ENCODE measurements at regions not wholly inside any gene's neighbourhood (a gene's known extent, or its start where the extent isn't known, plus 50 kb on each side); places are given as distances from the start of the nearest gene placed in this dataset.

DNA sequence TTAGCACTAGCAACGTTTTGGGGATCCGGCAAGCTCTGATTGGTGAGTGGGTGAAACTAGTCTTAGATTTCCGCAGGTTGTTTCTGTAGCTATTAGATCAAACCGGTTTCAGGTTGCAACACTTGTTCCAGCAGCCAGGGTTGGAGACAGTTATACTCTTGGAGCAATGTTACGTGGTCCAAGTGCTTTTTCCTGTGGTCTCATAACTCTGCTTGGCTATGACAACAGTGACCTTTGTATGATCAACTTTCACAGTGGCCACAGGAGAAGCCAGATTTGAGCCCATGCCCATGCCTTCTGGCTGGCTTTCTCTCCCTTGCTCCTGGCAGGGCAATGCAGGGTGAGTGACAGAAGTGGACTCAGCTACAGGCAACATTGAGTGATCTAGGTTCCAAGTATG lies 84.5 kb upstream of the TAF1B start:
- TF ChIP-seq SUZ12 (IDR thresholded peaks at IDR 0.05; ENCODE audit: extremely low read depth, insufficient read depth, insufficient read length) = no peak
- TF ChIP-seq YY1 (IDR thresholded peaks at IDR 0.05; ENCODE audit: insufficient read depth, insufficient read length) = no peak
- TF ChIP-seq ZNF274 (IDR thresholded peaks at IDR 0.05; ENCODE audit: low read depth, low read length) = no peak
- Histone ChIP-seq H3K4me3 (ENCODE audit: insufficient read length, low read depth) (no peak overlapping the region), H3K9me3 (ENCODE audit: insufficient read depth, low read length) (no peaks in the 10 kb centered on the region), H3K9ac (ENCODE audit: insufficient read length, low read depth) (no peak overlapping the region), H3K27me3 (ENCODE audit: insufficient read depth, insufficient read length) (no peaks in the 10 kb centered on the region), H3K4me1 (ENCODE audit: insufficient read depth, insufficient read length) (peaks cover 5% of the 10 kb centered on the region), H3K36me3 (ENCODE audit: insufficient read depth, insufficient read length, low read length) (no peaks in the 10 kb centered on the region)
- DNase-seq (ENCODE audit: low read depth, low spot score) = no peak

- no peak for TF ChIP-seq ZNF274 (IDR thresholded peaks at IDR 0.05; ENCODE audit: low read depth, low read length)
- TF ChIP-seq SUZ12 (IDR thresholded peaks at IDR 0.05; ENCODE audit: extremely low read depth, insufficient read depth, insufficient read length) = no peak
- no peak for TF ChIP-seq YY1 (IDR thresholded peaks at IDR 0.05; ENCODE audit: insufficient read depth, insufficient read length)
- Histone ChIP-seq H3K4me3 (ENCODE audit: insufficient read length, low read depth) (no peak overlapping the region), H3K36me3 (ENCODE audit: insufficient read depth, insufficient read length, low read length) (no peaks in the 10 kb centered on the region), H3K27me3 (ENCODE audit: insufficient read depth, insufficient read length) (no peaks in the 10 kb centered on the region), H3K4me1 (ENCODE audit: insufficient read depth, insufficient read length) (peaks cover 3% of the 10 kb centered on the region), H3K9me3 (ENCODE audit: insufficient read depth, low read length) (no peaks in the 10 kb centered on the region), H3K9ac (ENCODE audit: insufficient read length, low read depth) (no peak overlapping the region)
- no peak for DNase-seq (ENCODE audit: low read depth, low spot score)
Measured at GRCh38 chr2:9760069-9760901, 83.0 kb upstream of the TAF1B start.

DNA sequence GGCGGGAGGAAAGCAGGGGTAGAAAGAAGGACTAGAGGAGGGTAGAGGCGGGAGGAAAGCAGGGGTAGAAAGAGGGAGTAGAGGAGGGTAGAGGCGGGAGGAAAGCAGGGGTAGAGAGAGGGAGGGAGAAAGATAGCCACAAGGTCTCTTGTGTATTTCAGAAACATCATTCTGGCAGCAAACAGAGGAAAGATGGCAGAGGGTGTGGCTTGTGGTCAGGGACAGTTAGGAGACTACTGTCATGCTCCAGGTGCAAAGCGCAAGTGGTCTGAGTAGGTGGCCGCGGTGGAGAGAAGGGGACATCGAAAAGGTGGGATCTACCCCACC lies 82.4 kb upstream of the TAF1B start:
- no peak for DNase-seq (ENCODE audit: low read depth, low spot score)
- Histone ChIP-seq H3K9ac (ENCODE audit: insufficient read length, low read depth) (no peak overlapping the region), H3K4me3 (ENCODE audit: insufficient read length, low read depth) (no peak overlapping the region), H3K9me3 (ENCODE audit: insufficient read depth, low read length) (no peaks in the 10 kb centered on the region), H3K36me3 (ENCODE audit: insufficient read depth, insufficient read length, low read length) (no peaks in the 10 kb centered on the region), H3K27me3 (ENCODE audit: insufficient read depth, insufficient read length) (no peaks in the 10 kb centered on the region), H3K4me1 (ENCODE audit: insufficient read depth, insufficient read length) (peaks cover 5% of the 10 kb centered on the region)
- TF ChIP-seq SUZ12 (IDR thresholded peaks at IDR 0.05; ENCODE audit: extremely low read depth, insufficient read depth, insufficient read length) (no peak), YY1 (IDR thresholded peaks at IDR 0.05; ENCODE audit: insufficient read depth, insufficient read length) (no peak), ZNF274 (IDR thresholded peaks at IDR 0.05; ENCODE audit: low read depth, low read length) (no peak)

- Histone ChIP-seq H3K4me3 (ENCODE audit: insufficient read length, low read depth) (no peak overlapping the region), H3K4me1 (ENCODE audit: insufficient read depth, insufficient read length) (peaks cover 8% of the 10 kb centered on the region), H3K27me3 (ENCODE audit: insufficient read depth, insufficient read length) (no peaks in the 10 kb centered on the region), H3K9ac (ENCODE audit: insufficient read length, low read depth) (no peak overlapping the region), H3K36me3 (ENCODE audit: insufficient read depth, insufficient read length, low read length) (no peaks in the 10 kb centered on the region), H3K9me3 (ENCODE audit: insufficient read depth, low read length) (no peaks in the 10 kb centered on the region)
- TF ChIP-seq ZNF274 (IDR thresholded peaks at IDR 0.05; ENCODE audit: low read depth, low read length) (no peak), SUZ12 (IDR thresholded peaks at IDR 0.05; ENCODE audit: extremely low read depth, insufficient read depth, insufficient read length) (no peak)
- DNase-seq (ENCODE audit: low read depth, low spot score) = no peak
Measured at GRCh38 chr2:9761577-9761976, 81.7 kb upstream of the TAF1B start.

GRCh38 chr2:9762164-9762563 lies 81.1 kb upstream of the TAF1B start:
- TF ChIP-seq ZNF274 (IDR thresholded peaks at IDR 0.05; ENCODE audit: low read depth, low read length) (no peak), YY1 (IDR thresholded peaks at IDR 0.05; ENCODE audit: insufficient read depth, insufficient read length) (no peak), SUZ12 (IDR thresholded peaks at IDR 0.05; ENCODE audit: extremely low read depth, insufficient read depth, insufficient read length) (no peak)
- DNase-seq (ENCODE audit: low read depth, low spot score) = no peak
- Histone ChIP-seq H3K27me3 (ENCODE audit: insufficient read depth, insufficient read length) (no peaks in the 10 kb centered on the region), H3K36me3 (ENCODE audit: insufficient read depth, insufficient read length, low read length) (no peaks in the 10 kb centered on the region), H3K9me3 (ENCODE audit: insufficient read depth, low read length) (no peaks in the 10 kb centered on the region), H3K4me3 (ENCODE audit: insufficient read length, low read depth) (no peak overlapping the region), H3K4me1 (ENCODE audit: insufficient read depth, insufficient read length) (peaks cover 8% of the 10 kb centered on the region), H3K9ac (ENCODE audit: insufficient read length, low read depth) (no peak overlapping the region)

GRCh38 chr2:9762941-9763340 lies 80.3 kb upstream of the TAF1B start:
- H3K4me3 ChIP-seq (ENCODE audit: insufficient read length, low read depth) = no peak overlapping the region
- no peaks in the 10 kb centered on the region for H3K27me3 ChIP-seq (ENCODE audit: insufficient read depth, insufficient read length)
- no peaks in the 10 kb centered on the region for H3K36me3 ChIP-seq (ENCODE audit: insufficient read depth, insufficient read length, low read length)
- H3K9ac ChIP-seq (ENCODE audit: insufficient read length, low read depth) = no peak overlapping the region
- H3K9me3 ChIP-seq (ENCODE audit: insufficient read depth, low read length) = no peaks in the 10 kb centered on the region
- TF ChIP-seq ZNF274 (IDR thresholded peaks at IDR 0.05; ENCODE audit: low read depth, low read length) (no peak), SUZ12 (IDR thresholded peaks at IDR 0.05; ENCODE audit: extremely low read depth, insufficient read depth, insufficient read length) (no peak), YY1 (IDR thresholded peaks at IDR 0.05; ENCODE audit: insufficient read depth, insufficient read length) (no peak)
- no peak for DNase-seq (ENCODE audit: low read depth, low spot score)
- H3K4me1 ChIP-seq (ENCODE audit: insufficient read depth, insufficient read length) = peaks cover 9% of the 10 kb centered on the region

DNA sequence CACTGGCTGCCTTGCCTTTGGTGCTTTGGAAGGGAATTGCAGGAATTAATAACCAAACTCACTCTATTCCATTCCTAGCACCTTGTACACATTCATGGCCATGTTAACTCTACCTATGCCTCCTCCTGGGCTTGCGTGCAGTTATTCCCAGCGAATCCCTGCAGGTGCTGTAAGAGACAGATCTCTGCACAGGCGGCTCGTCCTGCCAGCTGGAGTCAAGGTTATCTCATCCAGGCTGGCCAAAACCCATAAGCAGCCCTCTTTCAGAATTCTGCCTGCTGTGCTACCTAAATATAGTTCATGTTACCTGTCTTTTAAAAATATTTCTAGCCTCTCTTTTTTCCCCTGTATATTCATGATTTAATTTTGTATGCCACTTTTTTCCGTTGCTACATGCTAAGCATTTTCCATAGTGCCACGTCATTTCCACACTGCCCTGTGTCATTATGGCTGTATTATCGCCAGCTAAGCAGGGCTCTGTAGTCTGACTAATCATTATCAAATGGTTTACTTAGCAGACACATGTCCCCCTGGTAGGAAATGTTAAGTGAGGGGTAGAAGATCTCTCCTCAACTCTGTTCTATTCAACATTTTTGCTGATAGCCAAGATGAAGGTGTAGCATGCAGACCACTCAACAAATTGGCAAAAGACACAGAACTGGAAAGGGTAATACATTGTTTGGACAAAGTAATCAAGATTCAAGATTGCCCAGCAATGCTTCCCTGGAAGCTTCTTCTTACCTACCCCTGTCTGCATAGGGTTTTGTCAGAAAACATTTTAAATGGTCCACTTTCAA lies 79.7 kb upstream of the TAF1B start:
- no peaks in the 10 kb centered on the region for H3K36me3 ChIP-seq (ENCODE audit: insufficient read depth, insufficient read length, low read length)
- H3K9me3 ChIP-seq (ENCODE audit: insufficient read depth, low read length) = no peaks in the 10 kb centered on the region
- H3K4me1 ChIP-seq (ENCODE audit: insufficient read depth, insufficient read length) = peaks cover 14% of the 10 kb centered on the region
- TF ChIP-seq SUZ12 (IDR thresholded peaks at IDR 0.05; ENCODE audit: extremely low read depth, insufficient read depth, insufficient read length) = no peak
- TF ChIP-seq ZNF274 (IDR thresholded peaks at IDR 0.05; ENCODE audit: low read depth, low read length) = no peak
- no peak for TF ChIP-seq YY1 (IDR thresholded peaks at IDR 0.05; ENCODE audit: insufficient read depth, insufficient read length)
- DNase-seq (ENCODE audit: low read depth, low spot score) = no peak
- no peak overlapping the region for H3K9ac ChIP-seq (ENCODE audit: insufficient read length, low read depth)
- H3K27me3 ChIP-seq (ENCODE audit: insufficient read depth, insufficient read length) = no peaks in the 10 kb centered on the region
- no peak overlapping the region for H3K4me3 ChIP-seq (ENCODE audit: insufficient read length, low read depth)

Measured in NT2/D1 (cell line).